NCI-H128 (cell line): ENCODE measurements at regions not wholly inside any gene's neighbourhood (a gene's known extent, or its start where the extent isn't known, plus 50 kb on each side); places are given as distances from the start of the nearest gene placed in this dataset.
"Not testable (repeated sequence)": the region's sequence is repeated elsewhere in the genome, so short reads cannot be mapped to it uniquely, and the experiment has no call there.

Source experiments
- DNase-seq: peaks from one replicate; lab custom pipeline; 2025; ENCODE audit not compliant: unreplicated experiment; lab: John Stamatoyannopoulos, UW

DNA sequence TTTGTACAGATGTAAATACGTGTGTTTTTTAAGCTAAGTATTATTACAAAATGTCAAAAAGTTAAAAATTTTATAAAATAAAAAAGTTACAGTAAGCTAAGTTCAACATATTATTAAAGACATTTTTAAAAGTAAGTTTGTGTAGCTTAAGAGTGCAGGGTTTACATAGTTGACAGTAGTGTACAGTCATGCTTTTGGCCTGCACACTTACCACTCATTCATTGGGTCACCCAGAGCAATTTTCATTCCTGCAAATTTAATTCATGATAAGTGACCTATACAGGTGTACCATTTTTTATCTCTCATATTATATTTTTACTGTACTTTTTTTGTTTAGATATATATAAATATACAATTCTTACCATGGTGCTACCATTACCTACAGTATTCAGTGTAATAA is 769.9 kb upstream of the SLITRK6 start:
- no peak for DNase-seq

DNA sequence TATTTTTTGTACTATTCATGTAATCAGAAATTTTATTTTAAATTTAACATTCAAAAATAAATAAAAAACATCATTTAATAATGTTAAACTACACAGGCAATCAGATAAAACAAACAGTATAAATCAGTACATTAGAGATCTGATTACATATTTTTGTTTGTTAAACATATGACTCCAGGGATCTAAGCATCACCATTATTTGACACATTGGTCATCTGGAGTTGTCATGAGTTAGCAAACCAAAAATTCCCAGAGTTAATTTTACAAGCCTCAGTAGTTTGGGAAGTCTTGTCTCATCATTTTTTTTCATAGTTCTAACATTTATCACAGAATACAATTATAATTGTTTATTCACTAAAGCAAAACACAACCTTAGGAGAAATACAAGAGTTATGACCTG is 770.8 kb upstream of the SLITRK6 start:
- DNase-seq, result no peak

DNA sequence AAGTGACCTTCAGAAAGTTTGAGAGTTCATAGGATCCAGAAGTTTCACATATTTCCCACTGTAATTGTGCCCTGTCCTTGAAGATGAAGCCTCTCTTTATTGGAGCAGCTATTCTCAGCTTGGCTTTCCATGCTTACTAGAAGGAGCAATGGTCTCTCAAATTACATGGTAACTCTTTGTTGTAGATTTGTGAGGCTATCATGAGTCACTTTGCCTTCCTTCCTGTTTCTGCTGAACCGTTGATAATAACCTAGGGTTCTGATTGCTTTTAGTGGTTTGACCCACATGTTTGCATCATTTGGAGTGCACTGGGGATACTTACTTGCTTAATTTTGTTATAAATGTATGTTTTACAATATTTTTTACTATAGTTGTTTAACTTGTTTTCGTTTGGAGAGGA is 772.9 kb upstream of the SLITRK6 start:
- DNase-seq, result no peak

DNA sequence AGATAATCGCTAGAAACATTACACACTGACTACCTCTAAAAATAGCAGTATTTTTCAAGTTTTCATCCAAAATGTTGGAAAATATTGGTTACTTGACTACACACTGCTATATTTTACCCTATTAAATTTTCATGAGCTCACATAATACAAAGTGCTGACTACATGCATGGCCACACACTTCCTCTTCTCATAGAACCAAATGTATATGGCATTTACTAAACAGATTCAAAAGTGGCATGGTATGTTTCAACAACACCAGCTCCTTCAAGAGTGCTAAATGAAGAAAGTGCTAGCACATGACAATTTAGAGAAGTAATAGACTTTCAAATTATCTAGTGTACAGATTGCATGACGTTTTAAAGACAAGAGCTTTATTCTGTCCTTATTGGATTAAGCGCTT is 780.4 kb upstream of the SLITRK6 start:
- DNase-seq, result no peak

DNA sequence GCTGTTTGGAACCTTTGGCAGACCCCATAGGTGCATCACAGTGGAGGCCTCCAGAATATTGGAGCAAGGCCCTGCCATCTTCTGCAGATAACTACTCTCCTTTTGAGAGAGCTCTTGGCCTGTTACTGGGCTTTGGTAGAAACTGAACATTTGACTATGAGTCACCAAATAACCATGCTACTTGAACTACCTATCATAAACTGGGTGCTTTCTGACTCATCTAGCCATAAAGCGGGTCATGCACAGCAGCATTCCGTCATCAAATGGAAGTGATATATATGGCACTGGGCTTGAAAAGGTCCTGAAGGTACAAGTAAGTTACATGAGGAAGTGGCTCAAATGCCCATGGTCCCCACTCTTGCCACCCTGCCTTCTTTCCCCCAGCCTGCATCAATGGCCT is 782.5 kb upstream of the SLITRK6 start:
- no peak for DNase-seq

DNA sequence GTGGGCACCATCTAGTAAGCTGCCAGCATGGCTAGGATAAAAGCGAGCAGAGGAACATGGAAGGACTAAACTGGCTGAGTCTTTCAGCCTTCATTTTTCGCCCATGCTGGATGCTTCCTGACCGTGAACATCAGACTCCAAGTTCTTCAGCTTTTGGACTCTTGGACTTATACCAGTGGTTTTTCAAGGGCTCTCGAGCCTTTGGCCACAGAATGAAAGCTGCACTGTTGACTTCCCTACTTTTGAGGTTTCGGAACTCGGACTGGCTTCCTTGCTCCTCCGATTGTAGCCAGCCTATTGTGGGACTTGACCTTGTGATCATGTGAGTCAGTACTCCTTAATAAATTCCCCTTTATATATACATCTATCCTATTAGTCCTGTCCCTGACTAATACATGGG is 785.1 kb upstream of the SLITRK6 start:
- no peak for DNase-seq

DNA sequence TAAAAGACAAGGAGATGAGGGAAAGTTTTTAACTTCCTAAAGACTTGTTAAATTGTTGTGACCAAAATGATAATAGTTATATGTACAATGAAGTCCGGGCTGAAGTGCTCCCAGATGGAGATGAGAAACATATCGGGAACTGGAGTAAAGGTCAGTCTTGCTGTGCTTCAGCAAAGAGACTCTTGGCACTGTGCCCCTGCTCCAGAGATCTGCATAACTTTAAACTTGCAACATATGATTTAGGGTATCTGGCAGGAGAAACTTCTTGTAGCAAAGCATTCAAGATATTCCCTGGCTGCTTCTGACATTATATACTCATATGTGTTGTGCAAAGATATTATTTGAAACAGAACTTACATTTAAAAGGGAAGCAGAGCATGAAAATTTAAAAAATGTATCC is 786.6 kb upstream of the SLITRK6 start:
- no peak for DNase-seq

DNA sequence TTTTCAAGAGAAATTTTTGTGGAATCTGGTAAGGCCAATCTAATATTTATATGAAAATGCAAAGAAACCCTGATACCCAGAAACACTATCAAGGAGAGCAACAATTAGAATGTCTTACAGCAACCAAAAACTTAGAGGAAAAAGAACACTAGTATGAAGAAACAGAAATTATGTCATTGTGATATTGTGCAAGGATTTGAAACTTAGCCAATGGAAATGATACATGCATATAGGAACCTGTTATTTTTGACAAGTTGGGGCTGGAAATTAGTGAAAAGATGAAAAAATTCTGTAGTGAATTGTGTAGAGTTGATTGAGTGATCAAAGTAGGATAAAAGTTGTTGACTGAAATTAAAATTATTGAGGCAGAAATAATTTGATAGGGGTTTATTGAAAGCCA is 792.6 kb upstream of the SLITRK6 start:
- no peak for DNase-seq

DNA sequence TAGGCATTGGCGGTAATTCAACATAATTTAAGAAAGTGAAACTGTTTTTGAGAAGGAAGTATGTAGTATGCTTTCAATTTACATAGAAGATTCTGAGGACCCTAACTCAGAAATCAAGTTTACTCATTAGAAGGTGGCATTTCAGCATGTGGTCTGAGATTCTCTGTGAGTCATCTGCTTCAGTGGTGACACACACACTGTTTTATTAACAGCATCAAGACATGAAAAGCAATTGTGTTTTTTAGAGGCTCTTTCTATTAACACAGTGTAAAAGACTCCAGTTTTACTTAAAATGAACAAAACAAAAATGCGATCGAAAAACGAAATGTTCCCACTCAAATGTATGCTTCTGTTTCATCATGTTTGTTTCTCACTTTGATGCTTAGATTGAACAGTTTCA is 802.1 kb upstream of the SLITRK6 start:
- no peak for DNase-seq

DNA sequence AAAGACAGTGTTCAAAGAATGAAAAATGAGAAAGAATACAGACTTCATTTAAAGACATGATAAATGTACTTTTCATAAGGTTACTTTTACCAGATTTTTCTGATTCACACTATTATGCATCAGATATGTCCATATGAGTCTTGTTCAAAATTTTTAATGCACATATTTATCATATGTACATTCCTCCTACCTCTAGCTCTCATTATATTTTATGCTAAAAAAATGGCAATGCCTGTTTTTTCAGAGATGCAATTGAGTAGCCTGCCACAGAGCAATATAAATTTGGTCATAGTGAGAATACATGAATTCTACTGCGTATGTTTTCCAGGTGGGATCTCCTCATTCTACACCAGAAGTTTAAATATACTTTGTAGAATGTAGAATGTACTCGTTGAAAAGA is 807.0 kb upstream of the SLITRK6 start:
- no peak for DNase-seq

DNA sequence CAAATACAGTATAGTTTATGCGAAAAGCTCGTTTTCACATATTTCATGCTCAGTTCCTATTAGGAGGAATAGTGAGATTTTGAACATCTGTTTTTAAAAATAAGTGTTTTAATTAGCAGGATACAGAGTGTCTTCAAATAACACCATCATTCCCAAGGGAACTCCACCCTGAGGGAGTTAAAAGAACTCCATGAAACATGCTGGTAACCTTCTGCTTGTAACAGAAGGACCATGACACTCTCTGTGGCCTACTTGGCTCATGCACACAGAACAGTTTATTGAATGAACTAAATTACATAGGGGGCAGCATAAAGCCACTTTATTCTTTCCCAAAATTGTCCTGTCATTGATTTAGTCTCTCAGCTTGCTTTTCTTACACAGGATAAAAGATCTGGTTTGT is 809.5 kb upstream of the SLITRK6 start:
- DNase-seq, result no peak

DNA sequence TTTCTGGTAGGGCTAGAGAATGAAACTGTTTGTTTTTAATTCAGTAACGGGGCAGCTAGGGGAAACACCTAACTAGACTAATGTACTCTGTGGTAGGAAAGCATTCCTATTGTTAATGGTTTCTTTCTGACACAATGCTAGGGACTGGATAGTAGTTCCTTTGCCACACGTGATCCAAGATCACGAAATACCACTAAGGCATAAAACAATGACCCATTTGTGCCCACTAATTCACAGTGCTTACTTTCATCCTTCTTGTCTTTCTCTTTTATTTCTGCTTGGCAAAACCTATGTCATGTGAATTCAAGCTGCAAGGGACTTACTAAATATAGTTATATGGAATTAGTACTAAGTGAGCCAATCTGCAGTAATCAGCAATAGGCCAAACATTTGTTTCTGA is 834.1 kb upstream of the SLITRK6 start:
- DNase-seq, result no peak

DNA sequence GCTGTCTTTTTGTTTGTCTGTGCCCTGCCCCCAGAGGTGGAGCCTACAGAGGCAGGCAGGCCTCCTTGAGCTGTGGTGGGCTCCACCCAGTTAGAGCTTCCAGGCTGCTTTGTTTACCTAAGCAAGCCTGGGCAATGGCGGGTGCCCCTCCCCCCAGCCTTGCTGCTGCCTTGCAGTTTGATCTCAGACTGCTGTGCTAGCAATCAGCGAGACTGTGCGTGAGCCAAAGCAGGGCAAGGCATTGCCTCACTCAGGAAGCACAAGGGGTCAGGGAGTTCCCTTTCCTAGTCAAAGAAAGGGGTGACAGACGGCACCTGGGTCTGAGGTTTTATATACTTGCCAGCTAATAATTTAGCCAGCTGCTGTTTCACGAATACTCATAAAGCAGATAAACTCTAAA is 852.0 kb upstream of the SLITRK6 start:
- not testable (repeated sequence) for DNase-seq

DNA sequence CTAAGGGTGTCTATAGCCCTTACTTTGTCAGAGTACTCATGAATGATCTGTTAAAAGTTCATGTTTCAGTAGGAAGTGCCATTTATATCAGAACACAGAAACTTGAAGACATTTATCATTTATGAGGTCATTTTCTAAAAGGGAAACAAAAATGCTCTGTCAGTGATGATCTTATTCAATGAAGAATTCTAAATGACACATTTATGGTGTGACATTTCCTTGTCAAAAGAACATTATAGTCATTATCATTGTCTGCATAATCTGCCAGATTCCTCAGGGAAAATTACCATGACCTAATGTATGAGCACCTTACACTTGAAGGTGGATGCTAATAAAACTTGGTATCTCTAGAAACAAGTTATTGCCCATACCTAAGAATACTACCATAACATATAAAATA is 853.8 kb upstream of the SLITRK6 start:
- no peak for DNase-seq

DNA sequence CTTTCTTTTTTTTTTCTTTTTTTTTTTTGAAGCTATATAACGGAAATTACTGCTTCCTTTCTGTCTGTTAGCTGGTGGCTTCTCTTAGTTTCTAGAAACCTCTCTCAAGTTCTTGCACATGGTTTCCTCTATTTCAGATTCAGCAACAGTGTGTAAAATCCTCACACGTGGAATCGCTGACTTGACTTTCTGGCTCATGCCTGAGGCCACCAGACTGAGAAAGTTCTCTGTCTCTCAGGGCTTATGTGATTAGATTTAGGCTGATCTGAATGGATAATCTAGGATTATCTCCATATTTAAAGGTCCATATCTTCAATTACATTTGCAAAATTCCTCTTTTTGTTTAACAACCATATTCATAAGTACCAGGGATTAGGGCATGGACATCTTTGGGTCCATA is 856.3 kb upstream of the SLITRK6 start:
- no peak for DNase-seq

DNA sequence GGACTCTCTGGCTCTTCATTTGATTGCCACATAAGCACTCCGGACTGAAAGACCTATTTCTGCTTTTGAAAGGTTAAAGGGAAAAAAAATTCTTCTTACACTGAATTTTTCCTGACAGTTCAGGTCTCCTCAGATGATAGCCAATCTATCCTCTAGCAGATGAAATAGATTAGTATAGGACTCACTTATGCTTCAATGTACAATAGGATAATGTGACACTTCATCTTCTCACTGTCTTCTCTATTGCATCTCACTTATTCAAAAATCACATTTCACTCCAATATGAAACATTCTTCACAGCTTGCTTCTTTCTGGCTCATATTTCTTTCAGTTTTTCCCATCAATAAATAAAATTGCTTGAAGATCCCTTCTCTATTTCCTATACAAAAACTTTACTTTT is 860.9 kb upstream of the SLITRK6 start:
- no peak for DNase-seq

DNA sequence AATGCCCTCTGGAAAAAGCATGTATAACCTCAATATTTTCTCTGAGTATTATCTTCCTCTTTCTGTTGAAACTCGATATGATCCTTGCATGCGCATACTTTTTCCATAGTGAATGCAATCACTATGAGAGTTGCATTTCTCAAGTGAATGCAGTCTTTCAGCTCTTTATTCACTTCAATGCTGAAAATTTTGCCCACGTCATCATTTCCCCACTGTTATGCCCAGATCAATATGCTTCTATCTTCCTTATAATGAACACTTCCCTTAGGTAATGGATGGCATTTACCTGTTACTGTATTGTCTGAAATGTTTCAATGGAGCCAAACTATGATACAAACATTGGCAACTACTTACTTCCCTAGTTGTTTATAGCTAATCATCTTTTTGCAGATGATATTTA is 866.6 kb upstream of the SLITRK6 start:
- DNase-seq, result no peak

DNA sequence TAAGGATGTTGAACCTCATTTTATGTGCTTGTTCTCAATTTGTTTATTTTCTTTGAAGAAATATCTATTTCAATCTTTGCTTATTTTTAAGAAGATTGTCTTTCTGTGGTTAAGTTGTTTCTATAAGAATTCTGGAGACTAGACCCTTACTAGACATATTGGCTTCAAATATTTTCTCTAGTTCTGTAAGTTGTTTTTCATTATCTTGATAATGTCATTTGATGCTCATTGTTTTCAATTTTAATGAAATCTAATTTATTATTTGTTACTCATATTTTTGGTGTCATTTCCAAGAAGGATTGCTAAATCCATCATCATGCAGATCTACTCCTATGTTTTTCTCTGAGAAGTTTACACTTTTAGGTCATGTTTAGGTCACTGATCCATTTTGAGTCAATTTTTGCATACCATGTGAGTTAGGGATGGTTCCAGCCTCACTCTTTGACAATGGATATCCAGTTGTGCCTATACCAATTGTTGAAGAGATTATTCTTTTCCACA is 874.8 kb upstream of the SLITRK6 start:
- no peak for DNase-seq

DNA sequence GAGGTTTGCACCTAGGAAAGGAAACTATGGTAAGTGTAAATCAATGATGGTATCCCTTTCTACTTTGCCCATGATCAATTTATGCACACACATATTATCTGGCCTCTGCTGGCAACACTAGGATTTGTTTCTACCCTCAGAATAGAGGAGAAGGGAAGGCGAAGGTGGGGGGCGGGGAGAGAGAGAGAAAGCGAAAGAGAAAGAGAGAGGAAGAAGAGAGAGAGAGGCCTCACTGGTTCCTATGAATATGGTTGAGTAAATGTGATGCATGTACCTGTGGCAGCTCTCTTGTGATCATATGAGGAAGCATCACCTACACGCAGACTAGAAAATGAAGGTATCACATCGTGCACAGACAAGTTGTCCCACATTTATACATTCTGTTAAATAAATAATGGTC is 882.0 kb upstream of the SLITRK6 start:
- no peak for DNase-seq

DNA sequence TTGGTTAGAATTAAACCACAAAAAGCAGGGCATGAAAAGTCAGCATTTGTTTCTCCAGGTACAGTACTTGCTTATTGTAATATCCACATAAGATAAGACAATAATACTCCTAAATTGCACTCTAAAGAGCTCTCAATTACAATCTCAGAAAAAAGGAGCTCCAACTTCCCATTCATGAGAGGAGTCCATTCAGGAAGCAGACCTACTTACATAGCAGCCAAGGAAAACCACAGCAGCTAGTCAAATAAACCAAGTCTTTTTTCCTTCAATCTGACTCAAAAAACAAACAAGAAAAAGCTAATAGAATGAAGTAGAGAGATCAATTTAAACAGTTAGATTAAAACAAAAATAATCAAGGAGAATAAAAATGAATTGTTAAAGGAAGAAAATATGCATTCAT is 885.2 kb upstream of the SLITRK6 start:
- no peak for DNase-seq

DNA sequence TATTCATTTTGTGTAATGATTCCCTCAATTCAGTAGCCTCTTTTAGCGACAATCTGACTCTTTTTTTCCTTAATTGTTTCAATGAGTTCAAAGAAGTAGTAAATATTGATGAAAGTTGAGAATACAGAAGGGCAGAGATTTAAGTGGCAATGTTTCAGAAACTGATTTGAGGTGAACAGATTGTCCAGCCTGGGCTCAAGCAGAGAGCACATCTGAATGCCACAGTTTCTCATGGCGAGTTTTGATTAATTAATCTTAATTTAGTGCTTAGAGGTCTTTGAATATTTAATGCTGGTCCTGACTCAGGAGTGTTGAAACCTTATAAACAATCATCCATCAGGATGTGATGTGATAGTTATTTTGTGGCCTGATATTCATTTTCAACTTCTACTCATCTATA is 890.7 kb upstream of the SLITRK6 start:
- DNase-seq, result no peak

DNA sequence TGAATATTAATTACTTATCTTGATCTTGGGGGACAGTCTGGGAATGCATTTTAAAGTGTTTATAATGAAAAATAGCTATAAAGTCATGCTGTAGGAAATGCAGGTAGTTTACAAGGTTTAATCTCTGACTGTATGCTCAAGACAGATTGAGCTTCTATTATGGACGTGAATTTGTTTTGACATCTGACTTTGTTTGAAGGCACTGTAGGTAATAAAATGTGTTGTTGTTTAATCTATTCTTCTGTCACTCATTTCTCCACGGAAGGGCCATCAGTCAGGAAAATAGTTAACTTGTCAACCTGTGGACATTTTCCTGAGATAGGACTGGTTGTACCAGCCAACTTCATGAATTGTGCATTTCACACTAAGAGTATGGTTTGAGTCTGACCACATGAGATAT is 893.1 kb upstream of the SLITRK6 start:
- no peak for DNase-seq

DNA sequence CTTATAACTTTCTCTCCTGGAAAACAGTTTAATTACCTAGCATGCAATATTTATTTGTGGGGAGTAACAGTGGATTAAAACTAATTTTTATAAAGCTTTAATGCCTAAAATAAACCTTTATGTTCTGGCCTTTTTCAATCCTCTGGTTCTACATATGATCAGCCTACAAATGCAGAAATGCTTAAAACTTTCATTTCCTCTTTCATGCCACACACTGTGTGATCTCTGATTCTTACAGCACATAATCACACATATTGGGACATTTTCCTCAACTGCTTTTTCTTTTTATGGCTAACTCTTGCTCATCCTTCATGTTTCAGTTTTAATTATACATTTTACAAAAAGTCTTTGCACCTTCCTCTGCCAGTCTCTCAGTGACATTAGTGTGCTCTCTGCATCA is 910.8 kb upstream of the SLITRK6 start:
- DNase-seq, result no peak

DNA sequence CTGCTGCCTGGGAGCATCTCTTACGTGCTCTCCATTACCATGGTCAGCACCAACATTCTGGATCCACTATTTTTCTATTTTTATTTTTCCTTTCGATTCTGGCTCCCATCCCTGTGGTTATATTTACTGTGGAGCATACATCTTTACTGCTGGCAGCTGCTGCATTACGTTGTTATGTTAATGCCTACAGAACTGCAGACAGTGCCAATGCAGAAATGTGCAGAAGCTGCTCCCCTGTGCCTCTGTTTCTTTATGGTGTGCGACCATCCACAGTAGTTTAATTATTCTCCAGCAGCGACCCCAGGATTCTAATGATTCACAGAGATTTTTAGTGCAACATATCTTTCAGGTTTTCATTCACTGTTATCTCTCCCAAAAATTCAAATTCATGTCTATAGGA is 911.7 kb upstream of the SLITRK6 start:
- DNase-seq, result no peak
